SJSA1 (cell line): ENCODE measurements at regions not wholly inside any gene's neighbourhood (a gene's known extent, or its start where the extent isn't known, plus 50 kb on each side); places are given as distances from the start of the nearest gene placed in this dataset.

Experiments
- DNase-seq, 2 experiments: peaks; one replicate each; pipeline ENCODE4 v3.0.0-alpha.2; 2015 to 2020; ENCODE audit warnings: low spot score in 2 of 2, low read depth in 1 of 2
- H3K27ac ChIP-seq: fragments of 250-450 bp; sonication (Bioruptor Pico); 2 replicates; pipeline ENCODE4 v1.5.1; 2020; ENCODE audit warnings: mild to moderate bottlenecking, moderate library complexity
- H3K27me3 ChIP-seq: fragments of 250-450 bp; sonication (Bioruptor Pico); replicated peaks from 2 replicates; pipeline ENCODE4 v1.5.1; 2020; ENCODE audit warnings: mild to moderate bottlenecking, moderate library complexity
- H3K36me3 ChIP-seq: fragments of 250-450 bp; sonication (Bioruptor Pico); 2 replicates; pipeline ENCODE4 v1.5.1; 2020; ENCODE audit warnings: mild to moderate bottlenecking
- H3K4me1 ChIP-seq: fragments of 250-450 bp; sonication (Bioruptor Pico); replicated peaks from 2 replicates; pipeline ENCODE4 v1.6.1; 2021; ENCODE audit warnings: mild to moderate bottlenecking
- H3K4me3 ChIP-seq: fragments of 250-450 bp; sonication (Bioruptor Pico); 2 replicates; pipeline ENCODE4 v1.5.1; 2020; ENCODE audit warnings: mild to moderate bottlenecking
- H3K9me3 ChIP-seq: fragments of 250-450 bp; sonication (Bioruptor Pico); replicated peaks from 2 replicates; pipeline ENCODE4 v1.5.1; 2020; ENCODE audit warnings: mild to moderate bottlenecking

- no peaks in the 10 kb centered on the region for H3K36me3 ChIP-seq
- no peaks in the 10 kb centered on the region for H3K27me3 ChIP-seq
- peaks cover 27% of the 10 kb centered on the region for H3K4me1 ChIP-seq
- no peak for DNase-seq
- H3K27ac ChIP-seq, result peak overlapping the region; percentile 76
- H3K9me3 ChIP-seq, result no peaks in the 10 kb centered on the region
- no peak overlapping the region for H3K4me3 ChIP-seq
Measured at GRCh38 chr20:50292079-50292590, 101.5 kb downstream of the CEBPB start.

GRCh38 chr20:50292591-50293283, 102.1 kb downstream of the CEBPB start:
- no peaks in the 10 kb centered on the region for H3K9me3 ChIP-seq
- H3K4me3 ChIP-seq, result no peak overlapping the region
- peak overlapping the region; percentile 76 for H3K27ac ChIP-seq
- peaks cover 22% of the 10 kb centered on the region for H3K4me1 ChIP-seq
- peak; percentile 78 to 94 for DNase-seq
- no peaks in the 10 kb centered on the region for H3K27me3 ChIP-seq
- H3K36me3 ChIP-seq, result no peaks in the 10 kb centered on the region

DNA sequence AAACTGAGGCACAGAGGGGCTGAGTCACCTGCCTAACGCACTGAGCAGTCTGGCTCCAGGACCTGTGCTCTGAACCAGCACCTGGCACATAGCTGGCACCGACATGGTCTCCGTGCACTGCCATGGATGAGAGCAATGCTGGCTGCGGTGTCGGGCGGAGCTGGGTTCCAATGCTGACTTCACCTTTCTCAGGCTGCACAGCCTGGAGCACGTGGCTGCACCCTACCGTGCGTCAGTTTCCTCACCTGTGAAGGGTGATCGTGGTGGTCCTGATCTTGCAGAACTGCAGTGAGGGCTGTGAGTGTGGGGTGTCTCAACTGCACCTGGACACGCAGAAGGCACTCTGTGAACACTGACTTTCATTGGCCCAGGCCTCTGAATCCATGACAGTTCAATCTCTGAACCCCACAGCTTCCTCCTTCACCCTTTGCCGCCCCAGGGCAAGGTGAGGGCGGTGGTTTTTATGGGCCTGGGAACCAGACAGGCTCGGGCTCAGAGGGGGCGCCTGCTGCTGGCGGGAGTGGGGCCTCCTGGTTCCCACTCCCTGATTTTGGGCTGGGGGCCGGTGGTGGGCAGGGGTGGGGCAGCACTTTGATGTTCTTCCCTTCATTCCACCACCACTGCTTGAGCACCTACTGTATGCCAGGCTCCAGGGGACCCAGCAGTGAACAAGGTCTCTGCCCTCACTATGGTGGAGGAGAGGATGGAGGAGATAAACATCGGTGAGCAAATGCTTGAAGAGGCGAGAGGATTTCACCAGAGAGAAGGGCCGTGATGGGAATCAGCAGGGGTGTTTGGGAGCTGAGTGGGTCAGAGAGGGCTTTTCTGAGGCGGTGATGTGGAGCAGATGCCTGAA, 102.9 kb downstream of the CEBPB start:
- DNase-seq, result no peak
- no peaks in the 10 kb centered on the region for H3K36me3 ChIP-seq
- H3K4me3 ChIP-seq, result no peak overlapping the region
- peak overlapping the region; percentile 76 for H3K27ac ChIP-seq
- H3K9me3 ChIP-seq, result no peaks in the 10 kb centered on the region
- peaks cover 22% of the 10 kb centered on the region for H3K4me1 ChIP-seq
- H3K27me3 ChIP-seq, result no peaks in the 10 kb centered on the region

GRCh38 chr20:50294164-50295088, 103.8 kb downstream of the CEBPB start:
- no peak for DNase-seq
- no peaks in the 10 kb centered on the region for H3K36me3 ChIP-seq
- H3K27ac ChIP-seq, result no peak overlapping the region

GRCh38 chr20:50295345-50295744, 104.7 kb downstream of the CEBPB start:
- H3K27ac ChIP-seq, result no peak overlapping the region
- no peak overlapping the region for H3K4me3 ChIP-seq
- DNase-seq, result no peak
- no peaks in the 10 kb centered on the region for H3K9me3 ChIP-seq
- peaks cover 22% of the 10 kb centered on the region for H3K4me1 ChIP-seq
- no peaks in the 10 kb centered on the region for H3K36me3 ChIP-seq
- no peaks in the 10 kb centered on the region for H3K27me3 ChIP-seq

More at GRCh38 chr20:50294164-50295088, 103.8 kb downstream of the CEBPB start:
- Histone ChIP-seq H3K9me3 (no peaks in the 10 kb centered on the region), H3K4me3 (no peak overlapping the region), H3K27me3 (no peaks in the 10 kb centered on the region), H3K4me1 (peaks cover 22% of the 10 kb centered on the region)

DNA sequence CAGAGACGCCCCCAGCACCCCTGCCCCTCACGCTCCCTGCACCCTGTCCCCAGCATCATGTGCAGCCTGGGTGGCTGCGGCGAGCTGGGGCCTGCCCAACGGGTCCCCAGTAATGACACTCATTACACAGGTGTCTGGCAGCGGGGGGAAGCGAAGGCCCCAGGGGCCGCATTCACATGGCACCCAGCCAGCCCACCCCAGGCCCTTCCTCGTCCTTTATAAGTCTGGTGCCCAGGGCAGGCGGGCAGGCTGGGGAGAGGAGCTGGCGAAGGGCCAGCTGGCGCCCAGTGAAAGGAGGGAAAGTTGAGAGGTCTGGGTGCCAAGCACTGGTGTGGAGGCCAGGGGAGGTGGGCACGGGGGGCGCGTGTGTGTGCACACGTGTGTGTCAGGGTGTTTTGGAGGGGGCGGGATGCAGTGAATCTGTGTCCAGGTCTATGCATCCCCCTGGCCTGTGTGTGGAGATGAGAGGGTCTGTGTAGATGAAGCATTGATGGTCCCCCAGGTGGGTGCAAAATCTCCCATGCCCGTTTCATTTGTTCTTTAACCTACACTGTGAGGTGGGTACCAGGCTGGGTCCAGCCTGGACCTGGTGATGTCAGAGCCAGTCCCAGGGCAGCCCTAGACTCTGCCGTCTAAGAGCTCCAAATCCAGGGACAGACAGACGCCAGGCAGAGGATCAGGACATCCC, 105.3 kb downstream of the CEBPB start:
- Histone ChIP-seq H3K27me3 (no peaks in the 10 kb centered on the region), H3K9me3 (no peaks in the 10 kb centered on the region), H3K27ac (no peak overlapping the region), H3K4me3 (no peak overlapping the region), H3K36me3 (no peaks in the 10 kb centered on the region), H3K4me1 (peaks cover 22% of the 10 kb centered on the region)
- DNase-seq, result no peak

DNA sequence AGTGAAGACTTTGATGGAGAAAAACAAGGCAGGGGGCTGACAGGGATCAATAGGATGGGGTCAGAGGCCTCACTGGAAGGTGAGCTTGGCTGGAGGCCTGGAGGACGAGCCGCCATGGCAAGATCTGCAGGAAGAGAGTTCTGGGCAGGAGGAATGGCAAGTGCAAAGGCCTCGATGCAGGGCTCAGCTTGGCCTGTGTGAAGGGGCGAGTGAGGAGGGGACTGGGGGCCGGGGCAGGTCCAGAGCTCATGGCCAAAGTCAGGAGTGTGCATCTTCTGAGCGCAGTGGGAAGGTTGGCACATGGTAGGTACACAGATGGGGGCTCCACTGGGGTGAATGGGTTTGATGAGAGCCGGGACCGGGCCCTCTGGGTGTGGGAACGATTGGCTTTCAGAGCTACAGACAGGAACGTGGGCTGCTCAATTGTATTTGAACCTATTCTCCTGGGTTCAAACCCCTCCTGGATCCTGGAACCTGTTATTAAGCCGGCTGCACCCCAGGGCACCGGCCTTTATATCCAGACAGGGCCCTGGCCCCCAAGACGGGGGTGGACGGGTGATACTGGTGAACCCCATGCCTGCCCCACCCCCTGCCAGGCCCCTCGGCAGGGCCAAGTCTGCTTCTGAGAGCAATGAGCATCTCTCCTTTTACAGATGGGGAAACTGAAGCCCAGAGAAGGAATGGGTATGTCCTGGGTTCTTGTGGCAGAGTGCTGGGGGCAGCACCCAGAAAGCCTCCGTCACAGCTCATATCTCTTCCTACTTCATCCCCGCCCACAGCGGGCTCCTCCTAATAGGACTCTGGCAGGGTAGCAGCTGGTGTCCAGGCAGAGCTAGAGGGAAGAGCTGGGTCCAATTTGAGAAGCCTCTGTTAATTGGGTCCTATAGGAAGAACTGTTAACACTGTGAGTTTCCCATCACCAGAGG, 106.1 kb downstream of the CEBPB start:
- Histone ChIP-seq H3K4me1 (peaks cover 18% of the 10 kb centered on the region), H3K27me3 (no peaks in the 10 kb centered on the region), H3K4me3 (no peak overlapping the region), H3K9me3 (no peaks in the 10 kb centered on the region), H3K27ac (no peak overlapping the region), H3K36me3 (no peaks in the 10 kb centered on the region)
- no peak for DNase-seq

- Histone ChIP-seq H3K4me1 (peaks cover 7% of the 10 kb centered on the region), H3K36me3 (no peaks in the 10 kb centered on the region), H3K27ac (no peak overlapping the region), H3K9me3 (no peaks in the 10 kb centered on the region), H3K27me3 (no peaks in the 10 kb centered on the region), H3K4me3 (no peak overlapping the region)
- DNase-seq, result no peak
Measured at GRCh38 chr20:50297498-50298376, 107.1 kb downstream of the CEBPB start.

DNA sequence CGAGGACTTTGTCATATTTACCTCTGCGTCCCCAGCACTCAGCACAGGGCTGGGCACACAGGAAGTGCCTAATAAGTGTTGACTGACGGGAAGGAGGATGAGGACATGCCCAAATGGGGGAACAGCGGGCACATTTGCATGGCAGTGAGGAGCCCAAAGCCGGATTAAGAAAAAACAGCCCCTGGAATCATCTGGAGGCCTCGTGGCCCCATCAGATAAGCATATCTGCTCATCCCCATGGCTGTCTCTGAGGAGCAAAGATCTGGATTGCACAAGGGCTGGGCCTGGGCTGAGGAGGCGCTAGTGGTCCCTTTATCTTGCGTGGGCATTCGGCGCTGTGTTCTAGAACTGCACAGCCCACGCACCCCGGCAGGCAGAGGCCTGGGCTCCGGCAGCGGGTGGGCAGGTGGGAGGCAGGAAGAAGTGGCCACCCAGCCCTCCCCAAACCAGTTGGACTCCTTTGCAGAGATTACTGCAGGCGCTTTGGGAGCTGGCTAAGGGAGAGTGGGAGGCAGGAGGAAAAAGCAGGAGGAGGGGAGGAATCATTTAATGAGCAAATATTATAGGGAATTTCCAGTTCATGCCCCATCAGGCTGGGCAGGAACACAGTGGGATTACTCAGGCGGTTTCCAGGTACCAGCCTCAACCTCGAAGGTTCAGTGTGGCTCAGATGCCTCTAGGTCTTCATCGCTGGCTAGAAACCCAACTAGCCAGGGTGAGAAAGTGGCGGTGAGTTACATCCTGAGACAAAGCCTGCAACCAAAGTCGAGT, 108.1 kb downstream of the CEBPB start:
- DNase-seq, result no peak
- H3K36me3 ChIP-seq, result no peaks in the 10 kb centered on the region
- H3K4me3 ChIP-seq, result no peak overlapping the region
- H3K27me3 ChIP-seq, result no peaks in the 10 kb centered on the region
- H3K9me3 ChIP-seq, result no peaks in the 10 kb centered on the region
- no peak overlapping the region for H3K27ac ChIP-seq
- peaks cover 3% of the 10 kb centered on the region for H3K4me1 ChIP-seq

DNA sequence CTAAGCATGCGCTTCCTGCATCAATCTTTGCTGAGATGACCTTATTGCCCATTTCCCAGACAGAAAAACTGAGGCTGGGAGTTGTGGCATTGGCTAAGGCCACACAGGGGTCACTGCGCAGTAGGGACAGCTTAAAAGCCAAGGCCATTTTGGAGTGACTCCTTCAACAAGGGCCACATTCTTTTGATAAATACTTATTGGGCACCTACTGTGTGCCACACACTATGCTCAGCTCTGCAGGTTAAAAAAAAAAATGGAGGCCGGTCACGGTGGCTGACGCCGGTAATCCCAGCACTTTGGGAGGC, 108.6 kb downstream of the CEBPB start:
- Histone ChIP-seq H3K4me3 (no peak overlapping the region), H3K27ac (no peak overlapping the region), H3K9me3 (no peaks in the 10 kb centered on the region), H3K27me3 (no peaks in the 10 kb centered on the region), H3K4me1 (peaks cover 8% of the 10 kb centered on the region), H3K36me3 (no peaks in the 10 kb centered on the region)
- DNase-seq, result no peak

GRCh38 chr20:50301165-50301564, 110.5 kb downstream of the CEBPB start:
- no peaks in the 10 kb centered on the region for H3K36me3 ChIP-seq
- H3K27me3 ChIP-seq, result no peaks in the 10 kb centered on the region
- no peak overlapping the region for H3K4me3 ChIP-seq
- DNase-seq, result no peak
- peaks cover 22% of the 10 kb centered on the region for H3K4me1 ChIP-seq
- no peak overlapping the region for H3K27ac ChIP-seq
- H3K9me3 ChIP-seq, result no peaks in the 10 kb centered on the region
